Testis (tissue), 2 donors: ENCODE measurements at regions not wholly inside any gene's neighbourhood (a gene's known extent, or its start where the extent isn't known, plus 50 kb on each side); places are given as distances from the start of the nearest gene placed in this dataset.

Experiments used
- DNase-seq: peaks from one replicate; pipeline ENCODE4 v3.0.0-alpha.2; 2019
- H3K27ac ChIP-seq, 2 donors: fragments of 200-600 bp; sonication (generic); one replicate each; pipeline ENCODE4 v1.5.1; 2019
- H3K27me3 ChIP-seq: fragments of 200-600 bp; sonication (generic); one replicate; pipeline ENCODE4 v1.5.1; 2019
- H3K36me3 ChIP-seq: fragments of 200-600 bp; sonication (generic); one replicate; pipeline ENCODE4 v1.5.1; 2017; ENCODE audit warnings: low read depth; ENCODE audit errors: missing control alignments
- H3K4me1 ChIP-seq: fragments of 200-600 bp; sonication (generic); one replicate; pipeline ENCODE4 v1.5.1; 2019
- H3K4me3 ChIP-seq, 2 donors: fragments of 200-600 bp; sonication (generic); one replicate each; pipeline ENCODE4 v1.5.1; 2017 to 2019
- H3K9me3 ChIP-seq: fragments of 200-600 bp; sonication (generic); one replicate; pipeline ENCODE4 v1.5.1; 2017
- CTCF ChIP-seq, 3 experiments: fragments of 450-650 bp in 2 of 3; fragments of 200-600 bp in 1 of 3; sonication (generic) in 1 of 3; IDR thresholded peaks; one replicate each; pipeline ENCODE4 v1.5.1; 2016 to 2019; ENCODE audit warnings: antibody characterized with exemption in 3 of 3, mild to moderate bottlenecking in 2 of 3, moderate library complexity in 1 of 3
- POLR2A ChIP-seq: fragments of 450-650 bp; IDR thresholded peaks from one replicate; pipeline ENCODE4 v1.6.1; 2017; ENCODE audit warnings: antibody characterized with exemption, mild to moderate bottlenecking, moderate library complexity
- WGBS, 2 donors: methylation state at CpG; one replicate each; pipeline ENCODE4 v1.1.5; 2018; 5-methylcytosine and 5-hydroxymethylcytosine counted together
- intact Hi-C: fragments of 100-400 bp; cut with DNase I; formaldehyde crosslinking; loops from one replicate; pipeline ENCODE4 v1.15.1; 2023; ENCODE audit warnings: low total_unique reads

GRCh38 chr14:61102549-61103466 lies 121.8 kb downstream of the SLC38A6 start:
- no peak for DNase-seq
- TF ChIP-seq POLR2A (no peak), CTCF (IDR thresholded peaks at IDR 0.05) (no peak)
- intact Hi-C loops: no loop called here

More at GRCh38 chr14:61102549-61103466, 121.8 kb downstream of the SLC38A6 start:
- Histone ChIP-seq H3K4me3 (no peak overlapping the region), H3K4me1 (peaks cover 11% of the 10 kb centered on the region), H3K27ac (no peak overlapping the region), H3K9me3 (no peaks in the 10 kb centered on the region), H3K36me3 (no peaks in the 10 kb centered on the region), H3K27me3 (no peaks in the 10 kb centered on the region)
- WGBS, 2 donors: 86 to 94% methylated on average over 10 of the region's 10 CpGs
